H1 (cell line): ENCODE measurements at regions not wholly inside any gene's neighbourhood (a gene's known extent, or its start where the extent isn't known, plus 50 kb on each side); places are given as distances from the start of the nearest gene placed in this dataset.

Source experiments
- CTCF ChIA-PET: fragments of 300-600 bp; sonication (Branson Sonifier 250); formaldehyde crosslinking; loops from one replicate; lab custom pipeline; 2021; ENCODE audit not compliant: partially characterized antibody; lab: Charles Lee
- POLR2A ChIA-PET: fragments of 300-600 bp; sonication (Branson Sonifier 250); formaldehyde crosslinking; loops from one replicate; lab custom pipeline; 2021; ENCODE audit warnings: inconsistent platforms; ENCODE audit not compliant: partially characterized antibody; lab: Charles Lee
- DNase-seq, 2 experiments: peaks; one replicate each; pipeline versions ENCODE4 v3.0.0 to v3.0.0-alpha.2; 2010 to 2022; ENCODE audit warnings: low spot score in 2 of 2, low read depth in 1 of 2, mixed read lengths in 1 of 2
- FAIRE-seq: peaks from 2 replicates; lab custom pipeline; 2011; peaks lifted over from hg19 to GRCh38; lab: Jason Lieb, UNC
- H2AFZ ChIP-seq: 2 replicates; pipeline ENCODE4 v1.8.1; 2012; ENCODE audit warnings: low read length, inconsistent platforms
- H2AK5ac ChIP-seq: 2 replicates; pipeline ENCODE4 v1.6.1; 2013; ENCODE audit warnings: low read depth, low read length
- H2BK120ac ChIP-seq: replicated peaks from 2 replicates; pipeline ENCODE3; 2013; ENCODE audit warnings: low read depth, low read length, inconsistent platforms
- H2BK12ac ChIP-seq: 2 replicates; pipeline ENCODE4 v1.6.1; 2013; ENCODE audit warnings: low read depth, low read length
- H2BK15ac ChIP-seq: 2 replicates; pipeline ENCODE4 v1.6.1; 2013; ENCODE audit warnings: low read length
- H2BK20ac ChIP-seq: 2 replicates; pipeline ENCODE4 v1.6.1; 2013; ENCODE audit warnings: low read length
- H2BK5ac ChIP-seq: 2 replicates; pipeline ENCODE4 v1.6.1; 2013; ENCODE audit warnings: low read depth, low read length
- H3K14ac ChIP-seq: 2 replicates; pipeline ENCODE4 v1.6.1; 2013; ENCODE audit warnings: inconsistent platforms; ENCODE audit not compliant: insufficient read length
- H3K18ac ChIP-seq: 2 replicates; pipeline ENCODE4 v1.6.1; 2013; ENCODE audit warnings: low read length; ENCODE audit errors: extremely low read depth
- H3K23ac ChIP-seq: 2 replicates; pipeline ENCODE4 v1.6.1; 2013; ENCODE audit warnings: inconsistent platforms; ENCODE audit not compliant: insufficient read length
- H3K23me2 ChIP-seq: 2 replicates; pipeline ENCODE4 v1.6.1; 2013; ENCODE audit warnings: low read depth, low read length
- H3K27ac ChIP-seq: 2 replicates; pipeline ENCODE4 v1.6.1; 2011; ENCODE audit warnings: low read depth, low read length, inconsistent platforms
- H3K27me3 ChIP-seq, 4 experiments: replicated peaks in 1 of 4; 1 replicate in 1 of 4; 2 replicates in 3 of 4; pipeline versions ENCODE4 v1.6.1 to v1.8.1; 2011 to 2013; ENCODE audit warnings: low read length in 3 of 4, mild to moderate bottlenecking in 3 of 4, inconsistent platforms in 2 of 4, mixed read lengths in 2 of 4, moderate library complexity in 1 of 4; ENCODE audit not compliant: control insufficient read depth in 3 of 4, insufficient read depth in 3 of 4; ENCODE audit errors: extremely low read depth in 1 of 4
- H3K36me3 ChIP-seq, 4 experiments: 2 replicates each; pipeline versions ENCODE4 v1.6.1 to v1.8.1; 2011 to 2013; ENCODE audit warnings: mild to moderate bottlenecking in 4 of 4, low read length in 3 of 4, moderate library complexity in 2 of 4, control low read depth in 1 of 4, inconsistent platforms in 1 of 4; ENCODE audit not compliant: insufficient read depth in 4 of 4, control insufficient read depth in 2 of 4
- H3K4ac ChIP-seq: replicated peaks from 2 replicates; pipeline ENCODE3; 2013; ENCODE audit warnings: low read length, low read depth, mixed read lengths, inconsistent platforms; ENCODE audit not compliant: insufficient read length
- H3K4me1 ChIP-seq, 4 experiments: replicated peaks in 1 of 4; 1 replicate in 1 of 4; 2 replicates in 3 of 4; pipeline versions ENCODE4 v1.6.1 to v1.8.1; 2011 to 2013; ENCODE audit warnings: low read length in 3 of 4, inconsistent platforms in 2 of 4, mixed read lengths in 1 of 4; ENCODE audit not compliant: insufficient read depth in 4 of 4, control insufficient read depth in 3 of 4
- H3K4me2 ChIP-seq, 2 experiments: 2 replicates each; pipeline versions ENCODE4 v1.6.1 to v1.8.1; 2011 to 2013; ENCODE audit warnings: low read depth in 2 of 2, low read length in 2 of 2, control low read depth in 1 of 2, inconsistent platforms in 1 of 2, mild to moderate bottlenecking in 1 of 2; ENCODE audit not compliant: insufficient read depth in 1 of 2
- H3K4me3 ChIP-seq, 4 experiments: fragments of 200-600, 300-600 bp in 1 of 4; sonication (generic), shearing (Covaris generic), sonication (Bioruptor Twin) in 1 of 4; 2 replicates each; pipeline versions ENCODE4 v1.5.1 to v1.8.1; 2011 to 2016; ENCODE audit warnings: low read length in 4 of 4, low read depth in 3 of 4, control low read depth in 2 of 4, inconsistent platforms in 2 of 4, mild to moderate bottlenecking in 2 of 4, mixed read lengths in 1 of 4, moderate library complexity in 1 of 4; ENCODE audit not compliant: insufficient read depth in 2 of 4; ENCODE audit errors: extremely low read depth in 1 of 4
- H3K56ac ChIP-seq: replicated peaks from 2 replicates; pipeline ENCODE3; 2013; ENCODE audit warnings: low read depth, mild to moderate bottlenecking, mixed read lengths, low read length, inconsistent platforms; ENCODE audit not compliant: insufficient read length
- H3K79me1 ChIP-seq: 2 replicates; pipeline ENCODE4 v1.6.1; 2013; ENCODE audit warnings: low read depth, low read length, control low read depth
- H3K79me2 ChIP-seq, 2 experiments: 2 replicates each; pipeline versions ENCODE4 v1.6.1 to v1.8.1; 2012 to 2013; ENCODE audit warnings: low read length in 2 of 2, mild to moderate bottlenecking in 2 of 2, inconsistent platforms in 1 of 2; ENCODE audit not compliant: insufficient read depth in 2 of 2, control insufficient read depth in 1 of 2
- H3K9ac ChIP-seq, 4 experiments: replicated peaks in 1 of 4; 1 replicate in 1 of 4; 2 replicates in 3 of 4; pipeline versions ENCODE4 v1.6.1 to v1.8.1; 2011 to 2013; ENCODE audit warnings: low read depth in 3 of 4, low read length in 3 of 4, control low read depth in 2 of 4, mild to moderate bottlenecking in 2 of 4, moderate library complexity in 2 of 4, inconsistent platforms in 1 of 4; ENCODE audit errors: extremely low read depth in 1 of 4
- H3K9me3 ChIP-seq, 2 experiments: 2 replicates each; pipeline versions ENCODE4 v1.6.1 to v1.8.1; 2012 to 2013; ENCODE audit warnings: mild to moderate bottlenecking in 2 of 2, moderate library complexity in 2 of 2, control low read depth in 1 of 2, inconsistent platforms in 1 of 2, low read depth in 1 of 2, low read length in 1 of 2, mixed read lengths in 1 of 2; ENCODE audit not compliant: insufficient read depth in 2 of 2
- H4K20me1 ChIP-seq, 2 experiments: replicated peaks in 1 of 2; 2 replicates each; pipeline versions ENCODE3 to v1.8.1; 2011 to 2013; ENCODE audit warnings: inconsistent platforms in 2 of 2, low read length in 2 of 2, mild to moderate bottlenecking in 1 of 2; ENCODE audit not compliant: insufficient read depth in 2 of 2, control insufficient read depth in 1 of 2
- H4K5ac ChIP-seq: 2 replicates; pipeline ENCODE4 v1.6.1; 2013; ENCODE audit warnings: low read length, low read depth, mixed read lengths, inconsistent platforms; ENCODE audit not compliant: insufficient read length
- H4K8ac ChIP-seq: 2 replicates; pipeline ENCODE4 v1.8.0; 2013; ENCODE audit warnings: mild to moderate bottlenecking, moderate library complexity, low read length, inconsistent platforms; ENCODE audit not compliant: insufficient read depth; ENCODE audit errors: extremely low read depth
- H4K91ac ChIP-seq: replicated peaks from 2 replicates; pipeline ENCODE3; 2013; ENCODE audit warnings: low read length, mixed read lengths, inconsistent platforms; ENCODE audit not compliant: insufficient read length
- ASH2L ChIP-seq: fragments of 200-600, 300-600 bp; sonication (generic); IDR thresholded peaks from one replicate; pipeline ENCODE4 v1.7.1; 2017; ENCODE audit warnings: low read length
- BCL11A ChIP-seq, 2 experiments: IDR thresholded peaks; one replicate each; pipeline ENCODE4 v1.6.1; 2011; ENCODE audit warnings: low read depth in 2 of 2, low read length in 2 of 2, mild to moderate bottlenecking in 2 of 2
- CHD2 ChIP-seq: IDR thresholded peaks from 2 replicates; pipeline ENCODE4 v1.6.1; 2012; ENCODE audit warnings: low read length, improper control_type of control experiment
- EGR1 ChIP-seq: IDR thresholded peaks from 2 replicates; pipeline ENCODE4 v1.6.1; 2011; ENCODE audit warnings: low read depth, low read length, borderline replicate concordance
- HDAC2 ChIP-seq, 2 experiments: fragments of 300-600 bp in 1 of 2; sonication (generic) in 1 of 2; IDR thresholded peaks; 2 replicates each; pipeline ENCODE4 v1.6.1; 2011 to 2012; ENCODE audit warnings: low read depth in 2 of 2, low read length in 2 of 2, mild to moderate bottlenecking in 2 of 2, moderate library complexity in 2 of 2, borderline replicate concordance in 1 of 2, inconsistent platforms in 1 of 2
- JUN ChIP-seq: IDR thresholded peaks from 2 replicates; pipeline ENCODE4 v1.6.1; 2011; ENCODE audit warnings: low read depth, mild to moderate bottlenecking, improper control_type of control experiment, low read length
- POLR2A ChIP-seq, 2 experiments: IDR thresholded peaks; 1 replicate in 1 of 2; 2 replicates in 1 of 2; pipeline ENCODE4 v1.6.1; 2011; ENCODE audit warnings: low read depth in 2 of 2, low read length in 2 of 2, mild to moderate bottlenecking in 2 of 2; ENCODE audit errors: control extremely low read depth in 1 of 2
- SUZ12 ChIP-seq: fragments of 200-600 bp; sonication (generic); IDR thresholded peaks from 2 replicates; pipeline ENCODE4 v1.6.1; 2012; ENCODE audit warnings: mild to moderate bottlenecking, inconsistent platforms, low read length, moderate library complexity, mixed read lengths
- TAF7 ChIP-seq: optimal IDR thresholded peaks from 2 replicates; pipeline ENCODE3; 2011; ENCODE audit warnings: low read depth, mild to moderate bottlenecking, inconsistent platforms, low read length, moderate library complexity, borderline replicate concordance
- TCF12 ChIP-seq: IDR thresholded peaks from 2 replicates; pipeline ENCODE4 v1.6.1; 2011; ENCODE audit warnings: low read depth, mild to moderate bottlenecking, low read length
- WGBS, 2 experiments: shearing (Covaris generic) in 1 of 2; methylation state at CpG; one replicate each; pipeline versions ENCODE4 v1.1.6 to v1.1.7; 2013 to 2015; ENCODE audit warnings: low lambda C conversion rate in 2 of 2, mixed read lengths in 2 of 2, inconsistent platforms in 1 of 2, low coverage in 1 of 2, missing lambda C conversion rate in 1 of 2; ENCODE audit not compliant: insufficient replicate concordance in 2 of 2, insufficient coverage in 1 of 2, insufficient read length in 1 of 2; ENCODE audit errors: extremely low coverage in 1 of 2, missing lambda C conversion rate in 1 of 2; 5-methylcytosine and 5-hydroxymethylcytosine counted together
- TF ChIP-seq, protein P1 (sequence below): IDR thresholded peaks from 2 replicates; pipeline ENCODE4 v1.6.1; 2011; ENCODE audit warnings: low read depth, mild to moderate bottlenecking, low read length; ENCODE audit not compliant: insufficient read depth
- TF ChIP-seq, protein P2 (sequence below): IDR thresholded peaks from 2 replicates; pipeline ENCODE4 v1.6.1; 2012; ENCODE audit warnings: low read length, inconsistent platforms

DNA sequence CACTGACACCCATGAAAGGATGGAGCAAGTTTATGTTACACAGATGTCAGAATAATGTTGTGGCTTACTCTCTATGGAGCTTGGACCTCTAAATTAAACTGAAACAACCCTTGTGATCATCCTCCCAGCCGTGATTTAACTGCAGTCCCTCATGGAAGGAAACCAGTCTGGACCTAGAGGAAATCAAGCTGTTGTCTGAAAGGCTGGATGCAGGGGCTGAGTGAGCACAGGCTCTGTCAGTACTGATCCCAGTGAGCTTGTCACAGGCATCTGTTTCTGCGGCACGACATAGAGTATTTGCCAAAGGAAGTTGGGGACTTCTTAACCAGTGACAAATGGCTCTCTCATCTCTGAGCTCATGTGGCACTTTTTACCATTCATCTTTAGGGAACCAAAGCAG lies 282.9 kb upstream of the MAP3K1 start:
- Histone ChIP-seq H3K4me2 (no peak overlapping the region), H3K9me3 (no peaks in the 10 kb centered on the region), H3K23ac (no peak overlapping the region), H3K27ac (no peak overlapping the region), H2AFZ (no peak overlapping the region), H3K14ac (no peak overlapping the region), H3K56ac (no peak overlapping the region), H2BK12ac (no peak overlapping the region), H4K91ac (no peak overlapping the region), H4K8ac (no peak overlapping the region), H2AK5ac (no peak overlapping the region), H3K36me3 (no peaks in the 10 kb centered on the region), H3K4ac (no peak overlapping the region), H3K27me3 (no peaks in the 10 kb centered on the region), H2BK15ac (no peak overlapping the region), H4K20me1 (no peaks in the 10 kb centered on the region), H3K18ac (no peak overlapping the region), H3K4me1 (no peaks in the 10 kb centered on the region), H2BK120ac (no peak overlapping the region), H2BK5ac (no peak overlapping the region), H4K5ac (no peak overlapping the region), H3K23me2 (no peaks in the 10 kb centered on the region), H3K79me1 (no peaks in the 10 kb centered on the region), H3K4me3 (no peak overlapping the region), H3K79me2 (no peaks in the 10 kb centered on the region), H2BK20ac (no peak overlapping the region), H3K9ac (no peak overlapping the region)
- POLR2A ChIA-PET, result no interaction called here
- CTCF ChIA-PET, result interaction anchor here (0.6 to 1.0 kb wide), 4 partner anchors 28 to 294 kb away, joined by 3 to 4 read pairs (median 3); no protein-coding TSS in a partner anchor
- DNase-seq, result no peak
- WGBS, 2 experiments, result 61% methylated on average over 3 of the region's 3 CpGs; no CpG with 5 or more reads in 1 of the 2 experiments
- no peak for FAIRE-seq
- no peak for TF ChIP-seq EGR1
- TF ChIP-seq, protein P1, sequence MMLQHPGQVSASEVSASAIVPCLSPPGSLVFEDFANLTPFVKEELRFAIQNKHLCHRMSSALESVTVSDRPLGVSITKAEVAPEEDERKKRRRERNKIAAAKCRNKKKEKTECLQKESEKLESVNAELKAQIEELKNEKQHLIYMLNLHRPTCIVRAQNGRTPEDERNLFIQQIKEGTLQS, result no peak
- TF ChIP-seq TAF7, result no peak
- no peak for TF ChIP-seq SUZ12
- no peak for TF ChIP-seq BCL11A (IDR thresholded peaks at IDR 0.05; ENCODE audit: low read depth in 2 of 2, low read length in 2 of 2)
- no peak for TF ChIP-seq ASH2L
- no peak for TF ChIP-seq HDAC2 (IDR thresholded peaks at IDR 0.05; ENCODE audit: borderline replicate concordance in 1 of 2, low read depth in 2 of 2, low read length in 2 of 2)
- TF ChIP-seq JUN, result no peak
- TF ChIP-seq, protein P2, sequence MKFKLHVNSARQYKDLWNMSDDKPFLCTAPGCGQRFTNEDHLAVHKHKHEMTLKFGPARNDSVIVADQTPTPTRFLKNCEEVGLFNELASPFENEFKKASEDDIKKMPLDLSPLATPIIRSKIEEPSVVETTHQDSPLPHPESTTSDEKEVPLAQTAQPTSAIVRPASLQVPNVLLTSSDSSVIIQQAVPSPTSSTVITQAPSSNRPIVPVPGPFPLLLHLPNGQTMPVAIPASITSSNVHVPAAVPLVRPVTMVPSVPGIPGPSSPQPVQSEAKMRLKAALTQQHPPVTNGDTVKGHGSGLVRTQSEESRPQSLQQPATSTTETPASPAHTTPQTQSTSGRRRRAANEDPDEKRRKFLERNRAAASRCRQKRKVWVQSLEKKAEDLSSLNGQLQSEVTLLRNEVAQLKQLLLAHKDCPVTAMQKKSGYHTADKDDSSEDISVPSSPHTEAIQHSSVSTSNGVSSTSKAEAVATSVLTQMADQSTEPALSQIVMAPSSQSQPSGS, result no peak
- TF ChIP-seq TCF12, result no peak
- no peak for TF ChIP-seq POLR2A (IDR thresholded peaks at IDR 0.05; ENCODE audit: control extremely low read depth in 1 of 2, low read depth in 2 of 2, low read length in 2 of 2)
- TF ChIP-seq CHD2, result no peak
